Astrocyte of the spinal cord (primary cell): ENCODE measurements at regions not wholly inside any gene's neighbourhood (a gene's known extent, or its start where the extent isn't known, plus 50 kb on each side); places are given as distances from the start of the nearest gene placed in this dataset.

Experiments
- DNase-seq: peaks from one replicate; pipeline ENCODE4 v3.0.0; 2011; ENCODE audit warnings: low read depth, low spot score
- H3K4me3 ChIP-seq: 2 replicates; pipeline ENCODE4 v1.5.1; 2011; ENCODE audit warnings: low read depth, mild to moderate bottlenecking, low read length, moderate library complexity
- CTCF ChIP-seq: IDR thresholded peaks from 2 replicates; pipeline ENCODE4 v1.5.1; 2012; ENCODE audit warnings: low read depth, mild to moderate bottlenecking, low read length, inconsistent platforms
- in situ Hi-C: cut with HindIII; loops from 2 replicates; pipeline ENCODE4 v1.10.0; 2017; ENCODE audit warnings: low sequenced_read_pairs

- H3K4me3 ChIP-seq = no peak overlapping the region
- DNase-seq = no peak
- in situ Hi-C loops = no loop called here
- TF ChIP-seq CTCF = no peak
Measured at GRCh38 chr16:13441675-13442074, 478.3 kb upstream of the ERCC4 start.

GRCh38 chr16:13448346-13448745, 471.6 kb upstream of the ERCC4 start:
- DNase-seq = no peak
- no peak overlapping the region for H3K4me3 ChIP-seq
- TF ChIP-seq CTCF = no peak
- in situ Hi-C loops = no loop called here

- peak; percentile 7 for DNase-seq
- in situ Hi-C loops = no loop called here
- TF ChIP-seq CTCF = no peak
Measured at GRCh38 chr16:13453325-13453724, 466.6 kb upstream of the ERCC4 start.

GRCh38 chr16:13453938-13454553, 465.9 kb upstream of the ERCC4 start:
- peak; percentile 25 for DNase-seq
- TF ChIP-seq CTCF = peak; percentile 39
- in situ Hi-C loops = no loop called here
- H3K4me3 ChIP-seq = no peak overlapping the region

More at GRCh38 chr16:13453325-13453724, 466.6 kb upstream of the ERCC4 start:
- no peak overlapping the region for H3K4me3 ChIP-seq

GRCh38 chr16:13463619-13464018, 456.3 kb upstream of the ERCC4 start:
- TF ChIP-seq CTCF = no peak
- in situ Hi-C loops = no loop called here
- H3K4me3 ChIP-seq = no peak overlapping the region
- DNase-seq = no peak

- no peak overlapping the region for H3K4me3 ChIP-seq
- TF ChIP-seq CTCF = no peak
- DNase-seq = no peak
- in situ Hi-C loops = no loop called here
Measured at GRCh38 chr16:13471036-13471435, 448.9 kb upstream of the ERCC4 start.
